HG02943 (cell line): ENCODE measurements at regions not wholly inside any gene's neighbourhood (a gene's known extent, or its start where the extent isn't known, plus 50 kb on each side); places are given as distances from the start of the nearest gene placed in this dataset.

Source experiments
- ATAC-seq: cut with Tn5 transposase; IDR thresholded peaks from one replicate; pipeline ENCODE4 v1.9.1; 2021; ENCODE audit warnings: mild to moderate bottlenecking, low read depth, moderate library complexity; ENCODE audit not compliant: unreplicated experiment

GRCh38 chr9:107999890-108000289, 510.3 kb upstream of the KLF4 start:
- no peak for ATAC-seq

DNA sequence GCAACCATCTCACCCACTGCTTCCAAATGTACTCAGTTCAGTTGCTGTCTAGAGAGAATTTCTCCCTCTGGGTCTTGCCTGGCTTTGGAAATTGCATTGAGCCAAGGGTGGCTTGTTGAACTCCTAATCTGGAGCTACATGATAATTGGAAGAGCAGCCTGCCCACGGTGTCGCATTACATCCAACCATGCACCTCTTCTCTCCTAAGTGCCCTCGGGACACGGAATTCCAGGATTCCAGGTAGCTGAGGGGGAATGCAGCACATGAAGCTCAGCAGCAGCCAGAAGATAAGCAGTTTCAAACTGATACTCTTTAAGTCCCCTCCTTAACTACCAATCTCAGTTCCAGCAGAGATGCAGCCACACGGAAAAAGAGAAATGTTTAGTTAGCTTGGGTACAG, 509.4 kb upstream of the KLF4 start:
- no peak for ATAC-seq

DNA sequence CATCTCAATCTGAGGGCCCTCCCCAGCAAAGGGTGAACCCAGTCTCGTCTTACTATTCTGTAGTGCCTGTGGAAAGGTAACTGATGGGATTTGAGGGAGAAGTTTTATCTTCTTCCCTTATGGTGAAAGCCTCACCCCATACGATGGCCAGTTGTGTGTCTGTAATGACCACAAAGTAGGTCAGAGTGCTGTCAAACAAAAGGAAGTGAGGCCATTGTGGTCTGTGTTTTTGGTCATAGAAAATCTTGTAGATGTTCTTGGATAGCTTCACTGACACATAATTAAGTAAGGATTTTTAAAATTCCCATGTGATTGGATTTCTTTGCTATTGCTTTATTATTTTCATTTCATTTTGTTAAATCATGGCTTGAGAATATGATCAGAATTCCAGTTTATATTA, 505.1 kb upstream of the KLF4 start:
- ATAC-seq, result no peak

DNA sequence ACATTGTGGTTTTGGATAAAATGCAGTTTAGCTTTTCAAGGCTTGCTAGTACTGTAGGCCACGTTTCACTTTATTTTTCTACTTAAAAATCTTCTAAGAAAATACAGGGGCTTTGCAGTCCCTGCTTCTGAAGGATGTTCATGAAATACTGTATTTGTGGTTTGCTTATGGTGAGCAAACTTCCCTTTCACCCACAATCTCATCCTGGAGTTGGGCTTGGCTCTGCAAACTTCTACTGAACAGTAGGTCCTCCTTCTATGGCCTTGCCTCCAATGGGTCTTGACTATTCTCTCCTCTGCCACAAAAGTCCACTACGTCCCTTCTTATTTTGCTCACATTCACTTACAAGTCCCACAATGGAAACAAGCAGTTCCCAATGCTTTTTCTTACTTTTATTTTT, 502.7 kb upstream of the KLF4 start:
- no peak for ATAC-seq

DNA sequence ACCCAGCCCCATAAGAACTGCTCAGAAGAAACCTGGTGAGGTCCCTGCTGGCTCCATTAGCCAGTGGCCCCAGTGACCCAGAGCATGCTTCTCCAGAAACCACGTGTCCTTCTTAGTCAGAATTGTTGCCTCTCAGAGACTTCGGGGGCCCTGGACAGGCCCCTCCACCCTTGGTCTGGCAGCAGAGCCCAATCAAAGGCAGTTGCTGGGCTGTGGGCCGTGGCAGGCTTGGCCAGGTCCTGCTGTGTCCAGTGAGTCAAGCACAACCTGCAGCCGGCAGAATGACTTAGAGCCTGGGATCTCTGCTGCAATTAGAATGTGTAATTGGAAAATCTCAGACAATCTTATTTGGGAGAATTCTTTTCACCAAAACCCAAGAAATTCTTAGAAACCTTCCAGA, 502.0 kb upstream of the KLF4 start:
- no peak for ATAC-seq

DNA sequence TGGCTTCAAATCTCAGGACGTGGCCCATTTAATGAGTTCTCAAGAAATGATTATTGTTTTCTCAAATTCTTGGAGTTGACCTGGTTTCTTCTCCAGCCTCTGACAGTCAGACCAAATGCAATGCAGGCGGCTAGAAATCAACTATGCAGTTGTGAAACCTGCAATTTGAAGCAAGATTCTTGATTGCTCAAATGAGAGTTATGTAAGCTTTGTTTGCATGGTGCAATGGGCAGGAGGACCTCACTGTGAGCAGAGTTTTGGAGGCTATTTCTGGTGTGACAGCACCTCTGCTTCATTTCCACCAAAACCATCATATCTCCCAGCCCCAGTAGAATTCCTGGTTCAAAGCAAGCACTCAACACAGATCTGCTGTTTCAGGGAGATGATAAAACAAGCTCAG, 500.0 kb upstream of the KLF4 start:
- ATAC-seq, result no peak

- no peak for ATAC-seq
These were observed 499.5 kb upstream of the KLF4 start for GRCh38 chr9:107989099-107989498.

GRCh38 chr9:107984956-107985355, 495.4 kb upstream of the KLF4 start:
- ATAC-seq, result no peak

DNA sequence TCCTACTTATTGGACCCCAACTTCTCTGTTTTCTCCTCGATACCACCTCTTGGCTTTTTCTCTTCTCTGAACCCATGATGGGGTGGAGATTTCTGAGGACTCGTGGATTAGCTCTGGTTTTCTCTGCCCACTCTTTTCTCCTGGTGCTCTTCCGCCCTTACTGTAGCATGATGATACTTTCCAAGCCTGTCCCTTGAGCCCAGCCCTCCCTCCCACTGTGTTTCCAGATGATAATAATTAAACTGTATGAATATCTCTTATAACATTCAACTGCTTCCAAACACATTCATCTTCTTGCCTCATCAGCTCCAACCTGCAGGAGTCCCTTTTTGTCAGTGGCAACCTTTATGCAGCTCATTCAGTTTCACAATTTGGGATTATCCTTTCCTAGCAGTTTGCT, 494.2 kb upstream of the KLF4 start:
- no peak for ATAC-seq

DNA sequence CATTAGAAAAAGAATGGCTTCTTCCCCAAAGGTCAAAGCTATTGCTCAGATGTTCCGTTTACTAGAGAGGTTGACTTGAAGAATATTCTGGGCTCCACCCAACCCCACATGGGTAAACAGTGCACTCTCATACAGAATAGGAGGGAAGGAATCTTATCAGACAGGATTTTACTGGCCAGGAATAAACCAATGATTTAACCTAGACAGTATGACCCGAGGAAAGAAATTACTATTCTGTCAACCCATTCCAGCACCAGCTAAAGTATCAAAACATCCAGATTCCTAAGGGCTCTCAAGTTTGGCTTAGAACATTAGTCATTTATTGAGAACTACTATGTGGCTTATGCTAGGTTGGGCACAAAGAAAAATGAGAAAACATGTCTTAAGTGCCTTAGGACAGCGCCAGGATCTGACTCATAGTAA, 493.6 kb upstream of the KLF4 start:
- ATAC-seq, result no peak

DNA sequence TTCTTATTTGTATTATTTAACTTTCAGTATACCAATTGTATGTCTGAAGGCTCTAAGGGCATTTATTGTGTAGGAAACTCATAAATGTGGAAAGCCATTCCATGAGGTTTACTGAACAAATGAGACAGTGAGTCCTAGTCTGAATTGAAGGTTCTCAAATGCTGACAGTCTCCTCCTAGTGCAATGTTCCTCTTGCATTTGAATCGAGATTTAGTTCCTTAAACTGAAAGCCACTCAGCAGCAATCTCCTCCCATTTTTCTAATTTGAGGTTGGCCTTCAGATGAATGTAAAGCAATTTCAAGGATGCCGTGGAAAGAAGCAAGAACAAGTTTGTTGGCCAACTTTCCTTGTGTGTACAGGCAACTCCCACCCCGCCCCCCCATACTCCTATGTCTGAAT, 493.2 kb upstream of the KLF4 start:
- no peak for ATAC-seq

DNA sequence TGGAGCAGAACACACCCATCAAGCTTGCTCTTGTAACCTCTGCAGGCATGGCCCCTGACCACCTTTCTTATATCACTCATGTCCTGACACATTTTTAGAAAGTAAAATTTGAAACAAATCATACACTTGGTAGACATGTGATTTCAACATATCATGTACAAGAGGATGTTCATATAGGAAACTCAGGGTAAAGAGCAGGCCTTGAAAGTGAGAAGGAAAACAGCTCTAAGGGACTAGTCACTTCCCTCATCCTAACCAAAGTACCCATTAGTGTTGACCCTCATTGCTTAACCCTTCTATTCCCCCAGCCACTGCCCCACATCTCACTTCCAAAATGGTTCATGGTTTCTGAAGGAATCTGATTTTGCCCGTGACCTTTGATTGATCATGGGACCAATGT, 492.4 kb upstream of the KLF4 start:
- ATAC-seq, result no peak

- no peak for ATAC-seq
These were observed 491.4 kb upstream of the KLF4 start for GRCh38 chr9:107980984-107981383.

- no peak for ATAC-seq
These were observed 487.2 kb upstream of the KLF4 start for GRCh38 chr9:107976767-107977166.

- ATAC-seq, result no peak
These were observed 485.9 kb upstream of the KLF4 start for GRCh38 chr9:107975426-107976010.

DNA sequence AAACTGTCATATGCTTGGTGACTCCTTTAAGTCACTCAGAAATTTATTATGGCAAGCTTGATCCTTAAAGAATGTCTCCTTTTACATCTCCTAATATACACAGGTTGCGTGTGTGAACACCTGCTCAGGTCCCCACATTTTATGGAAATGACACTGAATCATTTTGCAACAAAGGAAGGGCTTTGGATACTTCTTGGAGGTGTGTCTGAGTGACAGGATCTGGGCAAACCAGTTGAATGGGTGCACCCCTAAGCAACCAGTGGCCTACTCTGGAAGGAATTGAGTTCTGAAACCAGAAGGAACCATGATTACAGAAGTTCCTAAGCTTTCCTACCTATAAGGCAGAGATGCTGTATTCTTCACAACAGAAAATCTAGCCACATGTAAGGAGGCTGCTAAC, 483.9 kb upstream of the KLF4 start:
- ATAC-seq, result no peak

DNA sequence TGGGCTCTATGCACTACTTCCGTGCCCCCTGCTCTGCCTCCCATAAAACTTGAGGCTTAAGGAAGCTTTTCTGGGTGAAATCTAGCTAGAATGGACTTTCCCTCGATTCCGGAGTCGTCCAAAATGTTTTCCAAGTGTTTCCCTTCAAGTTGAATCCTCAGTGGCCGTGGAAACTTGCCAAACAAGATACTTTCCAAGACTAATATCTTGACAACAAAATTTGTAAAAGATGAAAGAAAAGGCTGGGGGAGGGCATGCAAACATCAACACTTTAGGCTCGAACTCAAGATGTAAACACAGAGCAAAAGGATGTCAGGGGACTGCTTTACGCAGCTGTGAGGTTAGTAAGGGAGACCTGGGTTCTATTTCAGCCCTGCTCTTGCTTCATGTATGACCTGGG, 482.8 kb upstream of the KLF4 start:
- ATAC-seq, result no peak

GRCh38 chr9:107971241-107971640, 481.7 kb upstream of the KLF4 start:
- ATAC-seq, result no peak

- ATAC-seq, result no peak
These were observed 481.2 kb upstream of the KLF4 start for GRCh38 chr9:107970726-107971125.

GRCh38 chr9:107969727-107970126, 480.2 kb upstream of the KLF4 start:
- no peak for ATAC-seq

DNA sequence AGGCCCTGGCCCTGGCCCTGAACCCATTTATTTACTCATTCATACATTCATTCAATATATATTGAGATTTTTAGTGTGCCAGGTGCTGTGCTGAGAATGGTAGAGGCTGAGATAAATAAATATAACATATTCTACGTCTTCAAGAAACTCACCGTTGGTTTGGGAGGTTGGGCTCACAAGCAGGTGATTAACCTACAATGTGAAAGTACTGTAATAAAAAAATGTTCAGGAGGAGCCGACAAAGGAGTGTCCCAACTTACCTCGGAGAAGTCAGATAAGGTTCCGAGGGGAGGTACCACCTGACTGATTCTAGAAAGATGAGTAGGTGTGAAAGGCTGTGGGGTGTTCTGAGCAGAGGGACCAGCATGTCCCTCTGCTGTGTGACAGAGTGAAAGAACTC, 479.6 kb upstream of the KLF4 start:
- ATAC-seq, result no peak

DNA sequence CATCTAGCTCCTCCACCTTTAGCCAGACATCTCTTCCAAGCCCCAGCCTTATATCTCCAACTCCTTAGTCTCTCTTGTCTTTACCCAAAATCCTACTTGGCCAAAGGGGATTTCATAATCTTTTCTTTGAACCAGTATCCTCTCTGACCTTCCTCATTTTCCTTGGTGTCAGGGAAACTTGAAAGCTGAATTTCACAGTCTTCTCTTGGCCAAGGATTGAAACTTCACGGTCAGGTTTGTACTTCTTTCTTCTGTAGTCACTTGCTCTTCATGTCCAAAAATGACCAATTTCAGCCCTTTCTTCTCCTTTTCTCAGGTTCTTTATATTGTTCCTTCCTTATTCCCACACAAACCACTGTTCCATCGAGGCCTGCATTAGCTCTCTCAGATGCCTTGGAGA, 473.7 kb upstream of the KLF4 start:
- no peak for ATAC-seq

DNA sequence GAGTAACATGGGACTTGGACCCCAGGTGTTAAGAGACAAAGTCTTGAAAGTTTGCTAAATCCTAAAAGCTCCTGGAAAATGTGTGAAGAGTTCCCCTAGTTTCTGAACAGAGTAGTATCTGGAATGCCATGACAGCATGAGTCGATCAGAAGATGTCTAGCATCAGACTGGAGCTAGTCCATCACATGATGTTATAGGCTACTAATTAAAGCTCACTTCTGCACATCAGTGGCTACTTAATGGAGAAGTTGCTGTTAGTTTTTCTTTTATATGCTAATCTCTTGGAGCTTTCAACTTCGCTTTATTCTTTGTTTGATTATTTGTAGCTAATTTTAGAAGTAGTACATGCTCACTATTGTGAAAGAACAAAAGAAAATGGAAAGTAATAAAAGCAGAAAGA, 471.3 kb upstream of the KLF4 start:
- ATAC-seq, result no peak
